Liver (tissue), 8 donors: ENCODE measurements at regions not wholly inside any gene's neighbourhood (a gene's known extent, or its start where the extent isn't known, plus 50 kb on each side); places are given as distances from the start of the nearest gene placed in this dataset.

ENCODE experiments used
- DNase-seq: peaks from one replicate; pipeline ENCODE4 v3.0.0-alpha.2; 2017; ENCODE audit warnings: low spot score
- H3K27ac ChIP-seq, 2 donors: one replicate each; pipeline ENCODE4 v1.7.0; 2013; ENCODE audit warnings: inconsistent platforms in 2 of 2, low read length in 2 of 2, control low read depth in 1 of 2, low read depth in 1 of 2, mild to moderate bottlenecking in 1 of 2
- H3K27me3 ChIP-seq, 4 donors: one replicate each; pipeline versions ENCODE4 v1.6.1 to v1.7.0; 2013; ENCODE audit warnings: low read length in 3 of 4, inconsistent platforms in 1 of 4, mild to moderate bottlenecking in 1 of 4, moderate library complexity in 1 of 4; ENCODE audit not compliant: control insufficient read depth in 4 of 4, insufficient read depth in 4 of 4
- H3K36me3 ChIP-seq, 4 donors: one replicate each; pipeline versions ENCODE4 v1.6.1 to v1.7.0; 2013; ENCODE audit warnings: low read length in 3 of 4, mild to moderate bottlenecking in 3 of 4, low read depth in 1 of 4, moderate library complexity in 1 of 4; ENCODE audit not compliant: control insufficient read depth in 4 of 4, insufficient read depth in 3 of 4
- H3K4me1 ChIP-seq, 4 donors: one replicate each; pipeline versions ENCODE4 v1.6.1 to v1.7.0; 2013; ENCODE audit warnings: low read length in 3 of 4, mild to moderate bottlenecking in 3 of 4, moderate library complexity in 1 of 4; ENCODE audit not compliant: control insufficient read depth in 4 of 4, insufficient read depth in 4 of 4
- H3K4me3 ChIP-seq, 3 donors: one replicate each; pipeline versions ENCODE4 v1.6.1 to v1.7.0; 2013; ENCODE audit warnings: low read length in 3 of 3, control low read depth in 1 of 3, low read depth in 1 of 3, mild to moderate bottlenecking in 1 of 3
- H3K9ac ChIP-seq, 2 donors: one replicate each; pipeline ENCODE4 v1.7.0; 2013; ENCODE audit warnings: low read length in 2 of 2, mild to moderate bottlenecking in 2 of 2, moderate library complexity in 2 of 2, control low read depth in 1 of 2, low read depth in 1 of 2
- H3K9me3 ChIP-seq, 4 donors: one replicate each; pipeline versions ENCODE4 v1.6.1 to v1.7.0; 2013; ENCODE audit warnings: low read length in 3 of 4; ENCODE audit not compliant: control insufficient read depth in 4 of 4
- EGR1 ChIP-seq, 2 donors: IDR thresholded peaks; 2 replicates each; pipeline ENCODE4 v1.6.1; 2016 to 2018; ENCODE audit warnings: antibody characterized with exemption in 2 of 2, low read depth in 2 of 2
- FOXA1 ChIP-seq: IDR thresholded peaks from 2 replicates; pipeline ENCODE4 v1.6.1; 2016; ENCODE audit warnings: antibody characterized with exemption
- FOXA2 ChIP-seq: IDR thresholded peaks from 2 replicates; pipeline ENCODE4 v1.6.1; 2016; ENCODE audit warnings: antibody characterized with exemption
- GABPA ChIP-seq, 2 donors: IDR thresholded peaks in 1 of 2; conservative IDR thresholded peaks in 1 of 2; 2 replicates each; pipeline ENCODE4 v1.6.1; 2016; ENCODE audit warnings: antibody characterized with exemption in 2 of 2, mild to moderate bottlenecking in 1 of 2, moderate library complexity in 1 of 2
- HNF4A ChIP-seq, 2 donors: conservative IDR thresholded peaks; 2 replicates each; pipeline ENCODE4 v1.6.1; 2016; ENCODE audit warnings: antibody characterized with exemption in 2 of 2, mild to moderate bottlenecking in 2 of 2
- HNF4G ChIP-seq: IDR thresholded peaks from 2 replicates; pipeline ENCODE4 v1.6.1; 2016; ENCODE audit warnings: antibody characterized with exemption
- JUND ChIP-seq, 2 donors: IDR thresholded peaks; 2 replicates each; pipeline ENCODE4 v1.6.1; 2016; ENCODE audit warnings: antibody characterized with exemption in 2 of 2
- NR2F2 ChIP-seq: IDR thresholded peaks from 2 replicates; pipeline ENCODE4 v1.6.1; 2016; ENCODE audit warnings: antibody characterized with exemption
- RAD21 ChIP-seq, 2 donors: IDR thresholded peaks; 2 replicates each; pipeline ENCODE4 v1.6.1; 2016; ENCODE audit warnings: antibody characterized with exemption in 2 of 2, mild to moderate bottlenecking in 2 of 2
- RXRA ChIP-seq, 2 donors: IDR thresholded peaks; 2 replicates each; pipeline ENCODE4 v1.6.1; 2017 to 2018; ENCODE audit warnings: antibody characterized with exemption in 2 of 2, mild to moderate bottlenecking in 1 of 2
- SP1 ChIP-seq: IDR thresholded peaks from 2 replicates; pipeline ENCODE4 v1.6.1; 2018; ENCODE audit warnings: antibody characterized with exemption, mild to moderate bottlenecking
- TAF1 ChIP-seq: conservative IDR thresholded peaks from 2 replicates; pipeline ENCODE4 v1.6.1; 2016; ENCODE audit warnings: antibody characterized with exemption, mild to moderate bottlenecking
- YY1 ChIP-seq: IDR thresholded peaks from 2 replicates; pipeline ENCODE4 v1.6.1; 2016; ENCODE audit warnings: antibody characterized with exemption, mild to moderate bottlenecking
- WGBS: extraction: QIAGEN DNeasy Blood & Tissue Kit; methylation state at CpG from one replicate; pipeline ENCODE4 v1.1.7; 2013; 5-methylcytosine and 5-hydroxymethylcytosine counted together
- TF ChIP-seq, protein P1 (sequence below): IDR thresholded peaks from 2 replicates; pipeline ENCODE4 v1.6.1; 2016; ENCODE audit warnings: antibody characterized with exemption
- TF ChIP-seq, protein P2 (sequence below): IDR thresholded peaks from 2 replicates; pipeline ENCODE4 v1.6.1; 2016; ENCODE audit warnings: antibody characterized with exemption
- TF ChIP-seq, protein P3 (sequence below): IDR thresholded peaks from 2 replicates; pipeline ENCODE4 v1.6.1; 2016; ENCODE audit warnings: antibody characterized with exemption, mild to moderate bottlenecking
- TF ChIP-seq, protein P4 (sequence below): IDR thresholded peaks from 2 replicates; pipeline ENCODE4 v1.6.1; 2016; ENCODE audit warnings: antibody characterized with exemption
- TF ChIP-seq, protein P5 (sequence below): fragments of 150-350 bp; IDR thresholded peaks from 2 replicates; pipeline ENCODE4 v1.5.1; 2017; ENCODE audit warnings: improper control_type of control experiment, low read depth, low read length; ENCODE audit not compliant: missing input control
- donor health status: healthy.
- donor health status: healthy.
- donor health status: healthy.
- donor health status: healthy.
- donor health status: healthy.

DNA sequence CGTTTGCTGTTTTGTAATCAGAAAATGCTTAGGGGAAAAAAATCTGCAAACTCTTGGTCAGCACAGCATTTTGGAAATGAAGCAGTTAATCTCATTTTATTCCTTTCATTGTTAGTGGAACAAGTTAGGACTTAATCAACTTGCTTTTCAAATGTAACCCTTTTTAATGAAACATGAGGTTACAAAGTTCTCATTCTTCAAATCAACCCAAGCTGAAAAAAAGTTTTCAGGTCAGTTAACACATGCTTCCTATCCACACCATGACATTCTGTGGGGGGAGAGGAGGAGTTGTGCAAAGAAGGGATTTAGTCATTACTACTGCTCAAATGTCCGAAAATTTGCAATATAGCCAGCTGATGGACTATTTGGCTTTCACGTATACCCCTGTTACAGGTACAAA lies 283.2 kb upstream of the LYPLAL1 start:
- Histone ChIP-seq H3K27me3 (no peaks in the 10 kb centered on the region), H3K4me1 (peaks cover 0 to 1% (median 0%) of the 10 kb centered on the region in 4 donors), H3K36me3 (no peaks in the 10 kb centered on the region), H3K4me3 (no peak overlapping the region), H3K9ac (no peak overlapping the region), H3K27ac (no peak overlapping the region), H3K9me3 (no peaks in the 10 kb centered on the region)
- no peak for DNase-seq
- no peak for TF ChIP-seq SP1
- TF ChIP-seq YY1 = no peak
- no peak for TF ChIP-seq FOXA2
- no peak for TF ChIP-seq EGR1 (IDR thresholded peaks at IDR 0.05; ENCODE audit: low read depth in 2 of 2)
- TF ChIP-seq, protein P1, sequence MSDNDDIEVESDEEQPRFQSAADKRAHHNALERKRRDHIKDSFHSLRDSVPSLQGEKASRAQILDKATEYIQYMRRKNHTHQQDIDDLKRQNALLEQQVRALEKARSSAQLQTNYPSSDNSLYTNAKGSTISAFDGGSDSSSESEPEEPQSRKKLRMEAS = no peak
- no peak for TF ChIP-seq HNF4G
- TF ChIP-seq RXRA (IDR thresholded peaks at IDR 0.05) = no peak
- no peak for TF ChIP-seq HNF4A (conservative IDR thresholded peaks at IDR 0.05)
- no peak for TF ChIP-seq NR2F2
- TF ChIP-seq, protein P2, sequence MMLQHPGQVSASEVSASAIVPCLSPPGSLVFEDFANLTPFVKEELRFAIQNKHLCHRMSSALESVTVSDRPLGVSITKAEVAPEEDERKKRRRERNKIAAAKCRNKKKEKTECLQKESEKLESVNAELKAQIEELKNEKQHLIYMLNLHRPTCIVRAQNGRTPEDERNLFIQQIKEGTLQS = no peak
- TF ChIP-seq FOXA1 = no peak
- TF ChIP-seq TAF1 = no peak
- TF ChIP-seq RAD21 (IDR thresholded peaks at IDR 0.05) = no peak
- no peak for TF ChIP-seq JUND (IDR thresholded peaks at IDR 0.05)
- no peak for TF ChIP-seq GABPA (IDR thresholded peaks at IDR 0.05 in 1 of 2, conservative IDR thresholded peaks at IDR 0.05 in 1 of 2)
- TF ChIP-seq, protein P3, sequence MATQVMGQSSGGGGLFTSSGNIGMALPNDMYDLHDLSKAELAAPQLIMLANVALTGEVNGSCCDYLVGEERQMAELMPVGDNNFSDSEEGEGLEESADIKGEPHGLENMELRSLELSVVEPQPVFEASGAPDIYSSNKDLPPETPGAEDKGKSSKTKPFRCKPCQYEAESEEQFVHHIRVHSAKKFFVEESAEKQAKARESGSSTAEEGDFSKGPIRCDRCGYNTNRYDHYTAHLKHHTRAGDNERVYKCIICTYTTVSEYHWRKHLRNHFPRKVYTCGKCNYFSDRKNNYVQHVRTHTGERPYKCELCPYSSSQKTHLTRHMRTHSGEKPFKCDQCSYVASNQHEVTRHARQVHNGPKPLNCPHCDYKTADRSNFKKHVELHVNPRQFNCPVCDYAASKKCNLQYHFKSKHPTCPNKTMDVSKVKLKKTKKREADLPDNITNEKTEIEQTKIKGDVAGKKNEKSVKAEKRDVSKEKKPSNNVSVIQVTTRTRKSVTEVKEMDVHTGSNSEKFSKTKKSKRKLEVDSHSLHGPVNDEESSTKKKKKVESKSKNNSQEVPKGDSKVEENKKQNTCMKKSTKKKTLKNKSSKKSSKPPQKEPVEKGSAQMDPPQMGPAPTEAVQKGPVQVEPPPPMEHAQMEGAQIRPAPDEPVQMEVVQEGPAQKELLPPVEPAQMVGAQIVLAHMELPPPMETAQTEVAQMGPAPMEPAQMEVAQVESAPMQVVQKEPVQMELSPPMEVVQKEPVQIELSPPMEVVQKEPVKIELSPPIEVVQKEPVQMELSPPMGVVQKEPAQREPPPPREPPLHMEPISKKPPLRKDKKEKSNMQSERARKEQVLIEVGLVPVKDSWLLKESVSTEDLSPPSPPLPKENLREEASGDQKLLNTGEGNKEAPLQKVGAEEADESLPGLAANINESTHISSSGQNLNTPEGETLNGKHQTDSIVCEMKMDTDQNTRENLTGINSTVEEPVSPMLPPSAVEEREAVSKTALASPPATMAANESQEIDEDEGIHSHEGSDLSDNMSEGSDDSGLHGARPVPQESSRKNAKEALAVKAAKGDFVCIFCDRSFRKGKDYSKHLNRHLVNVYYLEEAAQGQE = no peak
- TF ChIP-seq, protein P4, sequence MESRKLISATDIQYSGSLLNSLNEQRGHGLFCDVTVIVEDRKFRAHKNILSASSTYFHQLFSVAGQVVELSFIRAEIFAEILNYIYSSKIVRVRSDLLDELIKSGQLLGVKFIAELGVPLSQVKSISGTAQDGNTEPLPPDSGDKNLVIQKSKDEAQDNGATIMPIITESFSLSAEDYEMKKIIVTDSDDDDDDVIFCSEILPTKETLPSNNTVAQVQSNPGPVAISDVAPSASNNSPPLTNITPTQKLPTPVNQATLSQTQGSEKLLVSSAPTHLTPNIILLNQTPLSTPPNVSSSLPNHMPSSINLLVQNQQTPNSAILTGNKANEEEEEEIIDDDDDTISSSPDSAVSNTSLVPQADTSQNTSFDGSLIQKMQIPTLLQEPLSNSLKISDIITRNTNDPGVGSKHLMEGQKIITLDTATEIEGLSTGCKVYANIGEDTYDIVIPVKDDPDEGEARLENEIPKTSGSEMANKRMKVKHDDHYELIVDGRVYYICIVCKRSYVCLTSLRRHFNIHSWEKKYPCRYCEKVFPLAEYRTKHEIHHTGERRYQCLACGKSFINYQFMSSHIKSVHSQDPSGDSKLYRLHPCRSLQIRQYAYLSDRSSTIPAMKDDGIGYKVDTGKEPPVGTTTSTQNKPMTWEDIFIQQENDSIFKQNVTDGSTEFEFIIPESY = no peak
- WGBS = 76% methylated on average over 3 of the region's 3 CpGs

DNA sequence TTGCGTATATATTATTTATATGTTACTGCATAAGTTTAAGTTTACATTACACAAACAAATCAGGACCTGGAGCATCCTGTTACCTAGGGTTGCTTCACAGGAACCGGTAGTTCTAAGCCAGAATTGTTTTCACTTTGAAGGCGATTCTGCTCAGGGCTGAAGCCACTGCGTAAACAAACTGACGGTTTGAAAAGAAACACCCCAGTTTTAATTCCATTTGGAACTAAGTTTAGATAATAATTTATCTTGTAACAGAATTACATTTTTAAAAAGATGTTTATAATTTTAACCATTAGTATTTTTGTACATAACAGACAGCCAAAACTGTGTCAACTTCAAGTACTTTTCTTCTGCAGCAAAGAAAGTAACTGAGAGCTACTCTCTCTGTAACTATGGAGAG lies 282.1 kb upstream of the LYPLAL1 start:
- Histone ChIP-seq H3K36me3 (no peaks in the 10 kb centered on the region), H3K9ac (no peak overlapping the region), H3K9me3 (no peaks in the 10 kb centered on the region), H3K27me3 (no peaks in the 10 kb centered on the region), H3K4me1 (peaks cover 0 to 1% (median 0%) of the 10 kb centered on the region in 4 donors), H3K4me3 (no peak overlapping the region), H3K27ac (no peak overlapping the region)
- TF ChIP-seq HNF4G (no peak), TAF1 (no peak), FOXA1 (no peak), RAD21 (IDR thresholded peaks at IDR 0.05) (no peak), HNF4A (conservative IDR thresholded peaks at IDR 0.05) (no peak), NR2F2 (no peak), EGR1 (IDR thresholded peaks at IDR 0.05; ENCODE audit: low read depth in 2 of 2) (no peak), FOXA2 (no peak), RXRA (IDR thresholded peaks at IDR 0.05) (no peak), YY1 (no peak)
- TF ChIP-seq, protein P5, sequence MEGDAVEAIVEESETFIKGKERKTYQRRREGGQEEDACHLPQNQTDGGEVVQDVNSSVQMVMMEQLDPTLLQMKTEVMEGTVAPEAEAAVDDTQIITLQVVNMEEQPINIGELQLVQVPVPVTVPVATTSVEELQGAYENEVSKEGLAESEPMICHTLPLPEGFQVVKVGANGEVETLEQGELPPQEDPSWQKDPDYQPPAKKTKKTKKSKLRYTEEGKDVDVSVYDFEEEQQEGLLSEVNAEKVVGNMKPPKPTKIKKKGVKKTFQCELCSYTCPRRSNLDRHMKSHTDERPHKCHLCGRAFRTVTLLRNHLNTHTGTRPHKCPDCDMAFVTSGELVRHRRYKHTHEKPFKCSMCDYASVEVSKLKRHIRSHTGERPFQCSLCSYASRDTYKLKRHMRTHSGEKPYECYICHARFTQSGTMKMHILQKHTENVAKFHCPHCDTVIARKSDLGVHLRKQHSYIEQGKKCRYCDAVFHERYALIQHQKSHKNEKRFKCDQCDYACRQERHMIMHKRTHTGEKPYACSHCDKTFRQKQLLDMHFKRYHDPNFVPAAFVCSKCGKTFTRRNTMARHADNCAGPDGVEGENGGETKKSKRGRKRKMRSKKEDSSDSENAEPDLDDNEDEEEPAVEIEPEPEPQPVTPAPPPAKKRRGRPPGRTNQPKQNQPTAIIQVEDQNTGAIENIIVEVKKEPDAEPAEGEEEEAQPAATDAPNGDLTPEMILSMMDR = no peak
- TF ChIP-seq, protein P2 = no peak
- 54% methylated on average over 5 of the region's 5 CpGs for WGBS
- no peak for DNase-seq
